Stimulated activated effector memory CD8-positive, alpha-beta T cell treated with anti-CD3 and anti-CD28 coated beads, Interleukin-12 subunit alpha, Interleukin-12 subunit beta, amount 100 ng/mL, for 72 hours (primary cell): ENCODE measurements at regions not wholly inside any gene's neighbourhood (a gene's known extent, or its start where the extent isn't known, plus 50 kb on each side); places are given as distances from the start of the nearest gene placed in this dataset.
"Not testable (repeated sequence)": the region's sequence is repeated elsewhere in the genome, so short reads cannot be mapped to it uniquely, and the experiment has no call there.

ENCODE experiments used
- ATAC-seq: fragments of 150-1000 bp; cut with Tn5 transposase; 2 replicates; pipeline ENCODE4 v1.10.0; 2021
- DNase-seq, 2 donors: peaks; one replicate each; pipeline ENCODE4 v3.0.0; 2021 to 2022; ENCODE audit warnings: low spot score in 2 of 2
- H3K27ac Mint-ChIP-seq: one replicate; pipeline ENCODE4 v1.8.0; 2022; ENCODE audit warnings: mild to moderate bottlenecking, mixed read lengths
- H3K36me3 Mint-ChIP-seq: one replicate; pipeline ENCODE4 v1.8.0; 2022; ENCODE audit warnings: mild to moderate bottlenecking, mixed read lengths
- H3K4me1 Mint-ChIP-seq: one replicate; pipeline ENCODE4 v1.8.0; 2022; ENCODE audit warnings: mixed read lengths
- H3K4me3 Mint-ChIP-seq: one replicate; pipeline ENCODE4 v1.8.0; 2022; ENCODE audit warnings: mild to moderate bottlenecking, mixed read lengths
- H3K9me3 Mint-ChIP-seq: one replicate; pipeline ENCODE4 v1.8.0; 2022; ENCODE audit warnings: mixed read lengths

DNA sequence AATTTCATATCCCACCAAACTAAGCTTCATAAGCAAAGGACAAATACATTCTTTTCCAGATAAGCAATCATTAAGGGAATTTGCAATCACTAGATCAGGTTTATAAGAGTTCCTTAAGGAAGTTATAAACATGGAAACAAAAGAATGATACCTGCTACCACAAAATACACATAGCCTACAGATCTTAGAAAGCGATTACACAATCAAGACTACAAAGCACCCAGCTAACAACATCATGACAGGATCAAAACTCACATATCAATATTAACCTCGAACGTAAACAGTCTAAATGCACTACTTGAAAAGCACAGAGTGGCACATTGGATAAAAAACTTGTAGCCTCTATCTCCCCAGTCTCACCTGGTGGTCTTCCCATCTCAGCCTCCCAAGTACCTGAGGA is 512.4 kb upstream of the PTGER4 start:
- Mint-ChIP-seq H3K4me3 (no peak overlapping the region), H3K9me3 (peaks cover 6% of the 10 kb centered on the region), H3K36me3 (no peaks in the 10 kb centered on the region), H3K4me1 (peaks cover 6% of the 10 kb centered on the region), H3K27ac (no peak overlapping the region)
- DNase-seq, result no peak
- no peak for ATAC-seq

DNA sequence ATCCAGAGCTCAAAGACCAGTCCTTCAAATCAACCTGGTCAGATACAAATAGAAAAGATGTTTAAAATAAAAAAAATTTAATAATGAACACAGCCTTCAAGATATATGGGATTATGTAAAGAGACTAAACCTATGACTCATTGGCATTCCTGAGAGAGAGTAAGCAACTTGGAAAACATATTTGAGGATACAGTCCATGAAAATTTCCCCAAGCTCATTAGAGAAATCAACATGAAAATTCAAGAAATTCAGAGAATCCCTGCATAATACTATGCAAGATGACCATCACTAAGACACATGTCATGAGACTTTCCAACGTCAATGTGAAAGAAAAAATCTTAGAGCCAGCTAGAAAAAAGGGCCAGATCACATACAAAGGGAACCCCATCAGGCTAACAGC is 512.9 kb upstream of the PTGER4 start:
- Mint-ChIP-seq H3K27ac (no peak overlapping the region), H3K4me3 (no peak overlapping the region), H3K36me3 (no peaks in the 10 kb centered on the region), H3K4me1 (peaks cover 6% of the 10 kb centered on the region), H3K9me3 (peaks cover 6% of the 10 kb centered on the region)
- ATAC-seq, result no peak
- no peak for DNase-seq

DNA sequence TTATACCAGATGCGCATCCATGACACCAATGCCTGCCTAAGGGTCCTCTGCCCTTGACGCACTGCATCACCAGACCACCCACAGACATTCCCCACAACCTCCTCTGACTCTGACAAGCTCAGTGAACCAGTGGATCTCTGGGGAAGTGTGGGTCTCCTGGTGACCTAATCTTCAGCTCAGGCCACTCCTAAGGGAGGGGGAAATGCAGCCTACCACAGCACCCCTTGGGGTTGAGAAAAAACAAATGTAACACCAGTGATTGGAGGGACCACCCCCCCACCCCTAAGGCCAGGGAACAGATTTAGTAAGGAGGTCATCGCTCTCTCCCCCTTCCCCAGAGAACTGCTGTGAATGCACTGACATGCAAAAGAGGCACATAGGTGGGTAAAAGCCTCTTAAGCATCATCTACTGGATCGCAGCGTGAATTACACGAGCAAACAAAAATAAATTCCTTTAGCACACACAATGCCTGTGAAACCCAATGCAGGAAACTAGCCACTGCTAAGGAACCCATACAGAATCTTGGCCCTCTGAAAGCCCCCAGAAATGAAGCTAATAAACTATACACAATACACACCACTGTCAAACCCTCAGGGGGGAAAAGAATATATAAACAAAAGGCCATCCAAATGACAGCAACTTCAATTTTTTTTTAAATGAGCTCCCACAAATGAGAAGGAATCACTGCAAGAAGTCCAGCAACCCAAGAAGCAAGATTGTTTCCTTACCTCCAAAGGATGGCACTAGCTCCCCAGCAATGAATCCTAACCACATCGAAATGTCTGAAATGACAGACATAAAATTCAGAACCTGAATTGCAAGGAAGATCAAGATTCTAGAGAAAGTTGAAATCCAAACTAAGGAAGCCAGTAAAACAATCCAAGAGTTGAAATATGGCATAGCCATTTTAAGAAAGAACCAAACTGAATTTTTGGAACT is 513.7 kb upstream of the PTGER4 start:
- Mint-ChIP-seq H3K36me3 (no peaks in the 10 kb centered on the region), H3K4me1 (peaks cover 6% of the 10 kb centered on the region), H3K9me3 (peaks cover 4% of the 10 kb centered on the region), H3K4me3 (no peak overlapping the region), H3K27ac (no peak overlapping the region)
- no peak for ATAC-seq
- DNase-seq, result no peak

DNA sequence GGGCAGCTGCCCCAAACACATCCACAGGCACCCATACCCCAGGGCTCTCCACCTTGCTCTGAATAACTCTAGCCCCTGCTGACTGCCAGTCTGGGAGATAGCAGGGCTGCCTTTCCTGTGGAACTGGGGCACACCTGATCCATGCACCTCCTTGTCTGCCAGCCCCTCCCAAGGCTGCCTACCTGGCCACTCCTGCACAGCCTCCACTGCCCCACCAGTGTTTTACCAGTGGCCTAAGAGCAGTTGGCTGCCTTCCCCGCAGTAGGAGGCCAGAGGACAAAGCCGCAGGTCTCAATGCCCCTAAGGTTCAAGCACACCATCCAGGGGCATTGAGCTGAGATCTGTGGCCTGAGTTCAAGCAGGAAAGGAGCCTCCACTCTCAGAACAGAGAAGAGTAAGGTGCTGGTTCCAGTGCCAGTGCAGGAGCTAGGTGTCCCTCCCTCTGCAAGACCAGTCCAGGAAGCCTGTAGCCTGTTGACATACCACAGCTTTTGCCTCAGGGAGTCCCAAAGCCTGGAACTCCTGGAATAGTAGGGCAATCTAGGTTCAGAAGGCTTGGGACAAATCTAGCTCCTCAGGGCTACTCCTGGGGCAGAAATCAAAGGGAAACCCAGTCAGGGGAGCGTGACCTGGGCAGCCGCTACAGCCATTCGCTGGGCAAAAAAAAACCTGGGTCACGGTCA is 514.5 kb upstream of the PTGER4 start:
- Mint-ChIP-seq H3K36me3 (no peaks in the 10 kb centered on the region), H3K9me3 (peaks cover 4% of the 10 kb centered on the region), H3K4me1 (peaks cover 6% of the 10 kb centered on the region), H3K27ac (no peak overlapping the region), H3K4me3 (no peak overlapping the region)
- ATAC-seq (no peak), DNase-seq (no peak)

DNA sequence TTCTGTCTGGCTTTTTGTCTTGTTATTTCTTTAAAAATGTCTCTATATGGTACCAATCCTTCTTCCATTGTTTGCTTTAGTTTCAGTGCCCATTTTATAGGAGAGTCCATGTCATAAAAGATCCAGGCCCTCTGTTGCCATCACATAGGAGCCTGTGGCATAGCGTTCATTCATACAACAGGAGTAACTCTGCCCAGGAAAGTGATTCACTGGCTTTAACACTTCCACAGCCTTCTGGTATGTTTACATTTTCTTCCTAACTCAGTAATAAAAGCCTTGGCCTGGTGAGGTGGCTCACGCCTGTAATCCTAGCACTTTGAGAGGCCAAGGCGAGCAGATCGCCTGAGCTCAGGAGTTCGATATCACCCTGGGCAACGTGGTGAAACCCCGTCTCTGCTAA is 519.3 kb upstream of the PTGER4 start:
- Mint-ChIP-seq H3K4me3 (no peak overlapping the region), H3K9me3 (no peaks in the 10 kb centered on the region), H3K36me3 (no peaks in the 10 kb centered on the region), H3K27ac (no peak overlapping the region), H3K4me1 (no peaks in the 10 kb centered on the region)
- ATAC-seq, result no peak
- no peak for DNase-seq

DNA sequence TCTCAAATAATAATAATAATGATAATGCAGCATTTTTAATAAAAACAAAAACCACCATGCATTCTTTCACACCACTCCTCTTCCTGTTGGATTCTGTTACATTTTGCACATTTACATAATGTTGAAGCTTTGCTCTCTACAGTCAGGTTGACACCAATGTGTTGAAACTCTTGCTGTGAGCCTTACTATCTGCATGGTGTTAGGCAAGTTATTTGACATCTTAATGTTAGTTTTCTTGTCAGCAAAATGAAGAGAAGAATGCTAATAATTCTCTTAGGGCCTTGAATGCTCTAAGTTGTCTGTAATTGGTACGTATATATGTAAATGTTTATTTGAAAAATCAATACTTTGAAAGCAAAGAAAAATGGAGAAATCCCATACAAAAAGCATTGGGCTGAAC is 525.5 kb upstream of the PTGER4 start:
- Mint-ChIP-seq H3K9me3 (no peaks in the 10 kb centered on the region), H3K27ac (no peak overlapping the region), H3K36me3 (no peaks in the 10 kb centered on the region), H3K4me3 (no peak overlapping the region), H3K4me1 (no peaks in the 10 kb centered on the region)
- DNase-seq, result no peak
- no peak for ATAC-seq

DNA sequence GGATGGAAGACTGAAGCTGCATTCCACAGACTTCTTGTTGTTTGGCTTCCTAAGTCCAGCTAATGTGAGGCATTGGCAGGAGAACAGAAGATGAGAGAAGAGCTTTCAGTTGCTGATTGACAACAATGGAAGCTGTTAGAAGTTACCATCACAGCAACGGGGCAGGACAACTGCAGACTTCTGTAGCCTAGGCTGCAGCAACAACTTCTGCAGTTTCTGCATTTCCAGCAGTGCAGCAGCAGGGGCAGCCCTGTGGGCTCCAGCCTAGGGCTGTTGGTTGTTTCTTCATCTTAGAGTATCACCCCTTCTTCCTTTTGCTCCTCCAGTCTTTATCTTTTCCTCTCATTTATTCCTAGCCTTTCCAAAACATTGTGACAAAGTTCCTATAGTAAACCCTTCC is 528.8 kb upstream of the PTGER4 start:
- no peaks in the 10 kb centered on the region for H3K4me1 Mint-ChIP-seq
- no peak overlapping the region for H3K4me3 Mint-ChIP-seq
- H3K27ac Mint-ChIP-seq, result no peak overlapping the region
- ATAC-seq, result no peak
- H3K36me3 Mint-ChIP-seq, result no peaks in the 10 kb centered on the region
- no peaks in the 10 kb centered on the region for H3K9me3 Mint-ChIP-seq
- DNase-seq, result no peak

DNA sequence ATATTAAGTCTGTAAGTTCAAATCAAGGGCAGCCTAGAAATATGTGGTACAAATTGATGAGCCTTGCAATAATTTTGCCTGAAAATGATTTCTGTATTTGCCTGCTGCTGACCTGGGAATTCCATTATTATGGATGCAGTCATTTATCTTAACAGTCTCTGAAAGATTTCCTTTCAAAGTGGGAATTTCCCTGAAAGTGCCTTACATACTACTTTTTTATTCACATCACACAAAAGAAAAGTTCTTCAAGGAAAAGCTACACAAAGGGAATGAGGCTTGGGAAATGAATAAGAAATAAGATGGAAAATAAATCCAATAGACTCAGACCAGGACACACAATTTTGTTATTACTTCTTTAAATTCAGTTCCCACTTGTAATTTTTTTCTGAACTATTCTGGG is 537.8 kb upstream of the PTGER4 start:
- ATAC-seq (no peak), DNase-seq (no peak)
- Mint-ChIP-seq H3K9me3 (no peaks in the 10 kb centered on the region), H3K27ac (no peak overlapping the region), H3K4me3 (no peak overlapping the region), H3K36me3 (no peaks in the 10 kb centered on the region), H3K4me1 (no peaks in the 10 kb centered on the region)

DNA sequence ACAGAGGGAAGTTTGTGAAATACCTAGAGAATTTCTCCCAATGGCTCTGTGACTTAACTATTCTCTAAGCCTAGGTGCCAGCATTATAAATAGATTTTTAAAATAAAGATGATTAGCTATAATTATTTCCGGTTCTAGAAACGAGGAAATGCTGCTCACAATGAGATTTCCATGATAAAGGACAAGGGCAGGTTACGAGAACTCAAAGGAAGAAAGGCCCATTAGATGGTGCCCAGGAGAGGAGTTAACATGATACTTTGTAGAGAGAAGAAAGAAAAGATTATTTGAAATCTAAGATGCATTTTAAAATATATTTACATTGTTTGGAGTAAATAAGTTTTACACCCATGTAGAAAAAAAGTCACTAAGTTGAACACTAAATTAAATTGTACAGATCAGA is 538.3 kb upstream of the PTGER4 start:
- H3K4me1 Mint-ChIP-seq, result no peaks in the 10 kb centered on the region
- DNase-seq (no peak), ATAC-seq (no peak)
- H3K9me3 Mint-ChIP-seq, result no peaks in the 10 kb centered on the region
- no peaks in the 10 kb centered on the region for H3K36me3 Mint-ChIP-seq
- no peak overlapping the region for H3K27ac Mint-ChIP-seq
- H3K4me3 Mint-ChIP-seq, result no peak overlapping the region

DNA sequence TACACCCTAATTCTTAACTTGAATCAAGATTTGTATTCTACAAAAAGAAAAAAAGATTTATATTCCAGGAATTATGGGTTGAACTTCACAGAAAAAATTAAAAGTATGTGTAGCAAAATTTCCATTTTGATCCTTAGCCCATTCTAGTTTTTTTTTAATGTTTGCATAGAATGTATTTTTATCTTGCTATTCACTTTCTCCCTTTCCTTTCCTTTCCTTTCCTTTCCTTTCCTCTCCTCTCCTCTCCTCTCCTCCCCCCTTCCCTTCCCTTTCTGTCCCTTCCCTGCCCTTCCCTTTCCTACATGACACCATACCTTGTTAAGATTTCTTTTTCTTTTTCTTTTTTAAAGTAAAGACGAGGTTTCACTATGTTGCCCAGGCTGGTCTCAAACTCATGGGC is 542.5 kb upstream of the PTGER4 start:
- ATAC-seq, result no peak
- no peak overlapping the region for H3K27ac Mint-ChIP-seq
- peaks cover 2% of the 10 kb centered on the region for H3K9me3 Mint-ChIP-seq
- H3K4me1 Mint-ChIP-seq, result no peaks in the 10 kb centered on the region
- no peak overlapping the region for H3K4me3 Mint-ChIP-seq
- no peak for DNase-seq
- H3K36me3 Mint-ChIP-seq, result no peaks in the 10 kb centered on the region

DNA sequence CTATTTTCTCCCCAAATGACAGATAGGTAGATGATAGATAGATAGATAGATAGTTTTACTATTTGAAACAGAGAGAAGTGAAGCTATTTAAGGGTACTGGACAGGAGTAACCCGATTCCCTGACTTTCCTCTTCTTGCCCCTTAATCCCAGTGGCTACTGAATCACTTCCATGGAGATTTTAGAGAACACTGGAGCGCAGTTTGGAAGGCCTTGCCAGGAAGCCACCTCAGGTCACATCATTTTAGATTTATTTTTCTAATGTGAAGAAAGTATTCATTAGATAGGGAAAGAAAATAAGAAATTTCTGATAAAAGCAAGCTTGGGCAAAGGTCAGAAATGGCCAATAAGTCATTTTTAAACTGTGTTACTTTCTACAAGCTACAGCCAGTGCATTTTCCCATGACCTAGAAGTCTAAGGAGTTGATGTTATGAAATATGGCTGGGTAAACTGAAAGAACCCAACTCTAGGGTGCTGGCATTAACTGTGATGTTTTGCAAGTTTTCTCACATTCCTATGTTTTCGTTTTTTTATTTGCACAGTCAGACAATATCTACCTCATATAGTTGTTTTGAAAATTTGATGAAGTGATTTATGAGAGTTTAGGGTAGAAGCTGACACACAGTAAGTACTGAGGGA is 544.7 kb upstream of the PTGER4 start:
- DNase-seq (no peak), ATAC-seq (no peak)
- Mint-ChIP-seq H3K36me3 (no peaks in the 10 kb centered on the region), H3K9me3 (peaks cover 2% of the 10 kb centered on the region), H3K27ac (no peak overlapping the region), H3K4me1 (no peaks in the 10 kb centered on the region), H3K4me3 (no peak overlapping the region)

DNA sequence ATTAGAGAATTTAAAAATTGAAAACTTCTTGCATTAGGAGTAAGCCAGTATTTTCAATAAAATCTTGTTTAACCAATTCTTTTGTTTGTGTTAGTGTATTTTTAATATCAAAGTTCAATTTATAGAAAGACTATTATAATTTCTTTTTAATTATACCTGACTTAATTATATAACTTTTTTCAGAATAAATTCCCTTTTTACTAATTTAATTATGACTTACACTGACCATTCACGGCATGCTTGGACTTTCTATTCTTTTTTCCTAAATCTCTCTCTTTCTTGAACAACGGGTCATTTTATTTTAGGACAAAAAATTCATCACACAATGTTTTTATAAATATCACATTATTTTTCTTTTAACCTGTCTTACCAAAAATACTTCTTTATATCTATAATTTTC is 555.3 kb upstream of the PTGER4 start:
- no peaks in the 10 kb centered on the region for H3K36me3 Mint-ChIP-seq
- DNase-seq (no peak), ATAC-seq (no peak)
- no peak overlapping the region for H3K4me3 Mint-ChIP-seq
- no peak overlapping the region for H3K27ac Mint-ChIP-seq
- peaks cover 16% of the 10 kb centered on the region for H3K4me1 Mint-ChIP-seq
- peaks cover 3% of the 10 kb centered on the region for H3K9me3 Mint-ChIP-seq

DNA sequence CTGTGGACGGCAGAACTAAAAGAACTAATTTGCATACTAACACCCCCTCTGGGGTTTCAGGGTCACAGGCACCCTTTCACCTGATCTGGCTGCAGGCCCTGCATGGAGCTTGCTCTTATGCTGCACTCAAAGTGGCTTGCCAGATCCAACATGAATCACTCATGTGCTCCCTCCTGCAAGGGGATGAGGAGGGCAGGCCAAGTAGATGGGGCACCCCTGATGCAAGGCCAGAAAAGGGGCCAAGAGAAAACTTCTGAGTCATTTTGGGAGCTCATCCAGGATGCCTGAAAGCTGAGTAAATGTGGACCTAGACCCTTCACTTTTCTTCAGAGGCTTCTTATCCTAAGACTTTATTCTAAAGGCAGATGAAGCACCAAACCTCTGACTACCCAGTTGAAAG is 558.5 kb upstream of the PTGER4 start:
- DNase-seq, result no peak
- Mint-ChIP-seq H3K4me3 (no peak overlapping the region), H3K27ac (no peak overlapping the region)

DNA sequence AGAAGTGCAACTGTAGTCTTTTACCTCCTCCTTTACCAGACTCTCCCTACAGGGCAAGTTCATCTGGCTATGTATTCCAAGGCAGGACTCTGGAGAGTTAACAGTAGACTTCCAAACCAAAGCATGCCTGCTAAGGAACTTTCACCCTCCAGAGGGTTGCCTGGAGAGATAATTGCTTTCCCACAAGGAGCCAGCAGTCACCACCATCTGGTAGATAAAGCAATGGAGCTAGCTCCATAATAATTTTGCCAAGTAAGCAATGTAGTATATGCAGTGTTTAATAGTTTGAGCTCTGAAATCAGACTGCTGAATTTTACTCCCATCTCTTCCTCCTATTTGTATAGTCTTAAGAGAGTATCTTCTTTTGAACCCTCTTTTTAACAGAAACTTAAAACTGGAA is 566.8 kb upstream of the PTGER4 start:
- H3K9me3 Mint-ChIP-seq, result no peaks in the 10 kb centered on the region
- DNase-seq (no peak), ATAC-seq (no peak)
- no peak overlapping the region for H3K4me3 Mint-ChIP-seq
- peaks cover 7% of the 10 kb centered on the region for H3K4me1 Mint-ChIP-seq
- H3K36me3 Mint-ChIP-seq, result no peaks in the 10 kb centered on the region
- H3K27ac Mint-ChIP-seq, result no peak overlapping the region

More for the DNA sequence above, 558.5 kb upstream of the PTGER4 start:
- Mint-ChIP-seq H3K9me3 (peaks cover 3% of the 10 kb centered on the region), H3K4me1 (no peaks in the 10 kb centered on the region), H3K36me3 (no peaks in the 10 kb centered on the region)
- no peak for ATAC-seq

DNA sequence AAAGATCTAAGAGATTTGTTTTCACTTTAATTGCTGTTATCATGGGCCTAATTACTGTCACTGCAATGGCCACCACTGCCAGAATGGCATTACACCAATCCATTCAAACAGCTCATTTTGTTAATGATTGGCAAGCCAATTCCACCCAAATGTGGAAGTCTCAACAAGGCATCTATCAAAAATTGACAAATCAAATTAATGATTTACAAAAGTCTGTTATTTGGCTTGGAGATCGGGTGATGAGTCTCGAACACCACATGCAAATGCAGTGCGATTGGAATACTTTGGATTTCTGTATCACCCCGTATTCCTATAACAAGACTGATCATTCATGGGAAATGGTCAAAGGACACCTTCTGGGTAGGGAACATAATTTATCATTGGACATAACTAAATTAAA is 568.7 kb upstream of the PTGER4 start:
- not testable (repeated sequence) for H3K4me1 Mint-ChIP-seq, H3K27ac Mint-ChIP-seq, H3K4me3 Mint-ChIP-seq, H3K9me3 Mint-ChIP-seq, H3K36me3 Mint-ChIP-seq, ATAC-seq, DNase-seq
